CMK (cell line): ENCODE measurements at regions not wholly inside any gene's neighbourhood (a gene's known extent, or its start where the extent isn't known, plus 50 kb on each side); places are given as distances from the start of the nearest gene placed in this dataset.

Experiments
- DNase-seq: peaks from one replicate; pipeline ENCODE4 v3.0.0-alpha.2; 2010; ENCODE audit warnings: low read depth

GRCh38 chr9:115944166-115944948 lies 209.2 kb upstream of the PAPPA start:
- DNase-seq = no peak

- no peak for DNase-seq
Observed at GRCh38 chr9:115945009-115945431, 208.6 kb upstream of the PAPPA start.

GRCh38 chr9:115946530-115946929 lies 207.1 kb upstream of the PAPPA start:
- DNase-seq = no peak

- DNase-seq = no peak
Observed at GRCh38 chr9:115951977-115952376, 201.6 kb upstream of the PAPPA start.

GRCh38 chr9:115952430-115953292 lies 200.9 kb upstream of the PAPPA start:
- no peak for DNase-seq

GRCh38 chr9:115956371-115956770 lies 197.2 kb upstream of the PAPPA start:
- no peak for DNase-seq

GRCh38 chr9:115957585-115957984 lies 196.0 kb upstream of the PAPPA start:
- no peak for DNase-seq

- DNase-seq = no peak
Observed at GRCh38 chr9:115964710-115965347, 188.8 kb upstream of the PAPPA start.

GRCh38 chr9:115966660-115967059 lies 186.9 kb upstream of the PAPPA start:
- DNase-seq = no peak

- no peak for DNase-seq
Observed at GRCh38 chr9:115969096-115969495, 184.5 kb upstream of the PAPPA start.

GRCh38 chr9:115972362-115972761 lies 181.2 kb upstream of the PAPPA start:
- DNase-seq = no peak

- no peak for DNase-seq
Observed at GRCh38 chr9:115972843-115973595, 180.6 kb upstream of the PAPPA start.

- DNase-seq = no peak
Observed at GRCh38 chr9:115976781-115977180, 176.8 kb upstream of the PAPPA start.

GRCh38 chr9:115978091-115978490 lies 175.5 kb upstream of the PAPPA start:
- no peak for DNase-seq

GRCh38 chr9:115978659-115979096 lies 174.9 kb upstream of the PAPPA start:
- DNase-seq = no peak

- DNase-seq = no peak
Observed at GRCh38 chr9:115980054-115980453, 173.5 kb upstream of the PAPPA start.

- no peak for DNase-seq
Observed at GRCh38 chr9:115980502-115980901, 173.1 kb upstream of the PAPPA start.

GRCh38 chr9:115980976-115981375 lies 172.6 kb upstream of the PAPPA start:
- no peak for DNase-seq

- DNase-seq = no peak
Observed at GRCh38 chr9:115983366-115983765, 170.2 kb upstream of the PAPPA start.

- no peak for DNase-seq
Observed at GRCh38 chr9:115985657-115986056, 167.9 kb upstream of the PAPPA start.

GRCh38 chr9:115986508-115986907 lies 167.1 kb upstream of the PAPPA start:
- no peak for DNase-seq

GRCh38 chr9:115988701-115989100 lies 164.9 kb upstream of the PAPPA start:
- no peak for DNase-seq
